HepG2 (cell line): ENCODE measurements at regions not wholly inside any gene's neighbourhood (a gene's known extent, or its start where the extent isn't known, plus 50 kb on each side); places are given as distances from the start of the nearest gene placed in this dataset.

Experiments
- ATAC-seq: fragments of 200-7000 bp; cut with Tn5 transposase; 3 replicates; pipeline ENCODE4 v1.9.1; 2020; ENCODE audit warnings: mild to moderate bottlenecking, moderate library complexity
- BruUV-seq: library from RNA; stranded (reverse); fragments of 400-500 nt; replicated peaks from 2 replicates; lab custom pipeline; 2021; lab: Mats Ljungman, UMichigan
- CTCF ChIA-PET: fragments of 300-600 bp; formaldehyde crosslinking; extraction: SDS; loops from one replicate; lab custom pipeline; 2021; ENCODE audit warnings: low total read pairs, inconsistent platforms, low intra/inter-chr PET ratio; lab: Yijun Ruan, JAX
- POLR2A ChIA-PET: fragments of 350-600 bp; sonication (Branson Sonifier 250); formaldehyde crosslinking; loops from one replicate; lab custom pipeline; 2020; ENCODE audit warnings: antibody characterized with exemption, inconsistent platforms; lab: Yijun Ruan, JAX
- DNase-seq: peaks from one replicate; pipeline ENCODE4 v3.0.0-alpha.2; 2015; ENCODE audit warnings: low spot score
- FAIRE-seq: peaks from 3 replicates; lab custom pipeline; 2011; peaks lifted over from hg19 to GRCh38; lab: Jason Lieb, UNC
- H2AFZ ChIP-seq: one replicate; pipeline ENCODE4 v1.6.1; 2011; ENCODE audit warnings: low read length, inconsistent platforms
- H3K27ac ChIP-seq: fragments of 300-600 bp; 3 replicates; pipeline ENCODE4 v1.8.0; 2011; ENCODE audit warnings: mixed run types, mild to moderate bottlenecking, mixed read lengths, low read length, inconsistent platforms; ENCODE audit not compliant: insufficient read depth; ENCODE audit errors: extremely low read length
- H3K27me3 ChIP-seq, 2 experiments: fragments of 200-600 bp in 1 of 2; 2 replicates in 1 of 2; 3 replicates in 1 of 2; pipeline versions ENCODE4 v1.6.0 to v1.8.0; 2011; ENCODE audit warnings: low read length in 2 of 2, mild to moderate bottlenecking in 2 of 2, moderate library complexity in 2 of 2, inconsistent platforms in 1 of 2; ENCODE audit not compliant: insufficient read depth in 2 of 2, control insufficient read depth in 1 of 2
- H3K36me3 ChIP-seq, 2 experiments: fragments of 200-600 bp in 1 of 2; replicated peaks in 1 of 2; 2 replicates in 1 of 2; 3 replicates in 1 of 2; pipeline versions ENCODE4 v1.5.1 to v1.8.0; 2011; ENCODE audit warnings: low read length in 2 of 2, inconsistent platforms in 1 of 2; ENCODE audit not compliant: insufficient read depth in 2 of 2, control insufficient read depth in 1 of 2
- H3K4me1 ChIP-seq: 2 replicates; pipeline ENCODE4 v1.5.1; 2012; ENCODE audit warnings: low read length, inconsistent platforms; ENCODE audit not compliant: insufficient read depth
- H3K4me2 ChIP-seq: 2 replicates; pipeline ENCODE4 v1.6.0; 2011; ENCODE audit warnings: low read depth, low read length, inconsistent platforms
- H3K4me3 ChIP-seq, 3 experiments: fragments of 200-600 bp in 1 of 3; sonication (generic), shearing (Covaris generic) in 1 of 3; replicated peaks in 1 of 3; 2 replicates each; pipeline ENCODE4 v1.5.1; 2011 to 2016; ENCODE audit warnings: low read length in 3 of 3, inconsistent platforms in 2 of 3, low read depth in 2 of 3, mild to moderate bottlenecking in 2 of 3, control low read depth in 1 of 3, mixed read lengths in 1 of 3; ENCODE audit not compliant: insufficient read depth in 1 of 3
- H3K79me2 ChIP-seq: one replicate; pipeline ENCODE4 v1.6.1; 2011; ENCODE audit warnings: low read length, inconsistent platforms; ENCODE audit not compliant: insufficient read depth
- H3K9ac ChIP-seq: 2 replicates; pipeline ENCODE4 v1.6.0; 2011; ENCODE audit warnings: mild to moderate bottlenecking, low read depth, low read length, inconsistent platforms; ENCODE audit not compliant: insufficient read depth
- H3K9me3 ChIP-seq: 2 replicates; pipeline ENCODE4 v1.5.1; 2012; ENCODE audit warnings: mild to moderate bottlenecking, low read length
- H4K20me1 ChIP-seq: 2 replicates; pipeline ENCODE4 v1.6.0; 2011; ENCODE audit warnings: inconsistent platforms, mild to moderate bottlenecking, low read length, moderate library complexity; ENCODE audit not compliant: insufficient read depth
- SMAD3 ChIP-seq: sonication (generic); formaldehyde crosslinking; IDR thresholded peaks from 2 replicates; pipeline ENCODE4 v1.4.0; 2020; ENCODE audit warnings: missing genetic modification reagents
- ZNF512B ChIP-seq: sonication (generic); formaldehyde crosslinking; IDR thresholded peaks from 2 replicates; pipeline ENCODE4 v1.5.1; 2020; ENCODE audit warnings: missing genetic modification reagents, mild to moderate bottlenecking, borderline replicate concordance
- ZNF850 ChIP-seq: sonication (generic); formaldehyde crosslinking; conservative IDR thresholded peaks from 2 replicates; pipeline ENCODE4 v1.9.0; 2021; ENCODE audit warnings: mild to moderate bottlenecking, missing genetic modification reagents
- WGBS: methylation state at CpG from one replicate; pipeline ENCODE4 v1.1.6; 2017; ENCODE audit warnings: low lambda C conversion rate; 5-methylcytosine and 5-hydroxymethylcytosine counted together
- in situ Hi-C: cut with HindIII; loops from 2 replicates; pipeline ENCODE4 v1.10.0; 2017; ENCODE audit warnings: low pct_unique_long_range_greater_than_20kb; ENCODE audit not compliant: extremely low pct_ligation_motif_present
- intact Hi-C: fragments of 100-400 bp; cut with micrococcal nuclease; formaldehyde crosslinking; loops from one replicate; pipeline ENCODE4 v1.10.0; 2022; ENCODE audit not compliant: unreplicated experiment
- TF ChIP-seq, protein P1 (sequence below): sonication (generic); formaldehyde crosslinking; IDR thresholded peaks from 2 replicates; pipeline ENCODE4 v1.5.0; 2020; ENCODE audit warnings: missing genetic modification reagents, mild to moderate bottlenecking, borderline replicate concordance

GRCh38 chr13:40465015-40465390 lies 201.4 kb downstream of the FOXO1 start (continued):
- no peak for TF ChIP-seq ZNF512B (CRISPR knock-in tag)
- no peak for TF ChIP-seq SMAD3
- no peak for TF ChIP-seq ZNF850 (CRISPR knock-in tag)

DNA sequence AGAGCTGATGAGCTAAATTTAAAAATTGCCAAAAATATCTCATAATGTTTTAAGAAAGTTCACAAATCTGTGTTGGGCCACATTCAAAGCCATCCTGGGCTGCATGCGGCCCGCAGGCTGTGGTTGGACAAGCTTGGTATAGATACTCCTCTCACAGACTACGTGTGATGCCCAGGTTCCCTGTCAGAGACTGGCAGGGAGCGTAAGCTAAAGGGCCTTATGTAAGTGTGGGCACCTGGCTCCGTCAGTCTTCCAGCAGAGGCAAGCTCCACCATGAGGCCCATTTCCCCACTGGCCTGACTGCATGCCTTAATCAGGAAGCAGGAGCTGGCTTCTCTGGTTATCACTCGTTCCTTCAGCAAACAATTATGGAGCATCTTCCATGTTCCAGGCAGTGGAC lies 200.2 kb downstream of the FOXO1 start:
- Histone ChIP-seq H3K4me2 (no peak overlapping the region), H3K9me3 (no peaks in the 10 kb centered on the region), H3K27ac (no peak overlapping the region), H3K36me3 (no peaks in the 10 kb centered on the region), H3K4me3 (no peak overlapping the region), H3K4me1 (peaks cover 16% of the 10 kb centered on the region), H3K27me3 (no peaks in the 10 kb centered on the region), H3K79me2 (no peaks in the 10 kb centered on the region), H4K20me1 (no peaks in the 10 kb centered on the region), H2AFZ (no peak overlapping the region), H3K9ac (no peak overlapping the region)
- ChIA-PET POLR2A (no interaction called here), CTCF (no interaction called here)
- TF ChIP-seq, protein P1, sequence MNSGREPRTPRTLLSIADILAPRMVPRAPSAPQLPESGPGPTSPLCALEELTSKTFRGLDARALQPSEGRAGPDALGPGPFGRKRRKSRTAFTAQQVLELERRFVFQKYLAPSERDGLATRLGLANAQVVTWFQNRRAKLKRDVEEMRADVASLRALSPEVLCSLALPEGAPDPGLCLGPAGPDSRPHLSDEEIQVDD (CRISPR knock-in tag): no peak
- ATAC-seq (no peak), DNase-seq (no peak), FAIRE-seq (no peak)
- in situ Hi-C loops: no loop called here
- intact Hi-C loops: no loop called here
- no TSS peak for BruUV-seq
- 94% methylated on average over 3 of the region's 6 CpGs for WGBS
